HG03439 (cell line): ENCODE measurements at regions not wholly inside any gene's neighbourhood (a gene's known extent, or its start where the extent isn't known, plus 50 kb on each side); places are given as distances from the start of the nearest gene placed in this dataset.
A peak's percentile ranks its signal among the peaks of the same experiment; 100 is the strongest.
"Not testable (repeated sequence)": the region's sequence is repeated elsewhere in the genome, so short reads cannot be mapped to it uniquely, and the experiment has no call there.

ENCODE experiments used
- ATAC-seq: cut with Tn5 transposase; IDR thresholded peaks from one replicate; pipeline ENCODE4 v1.9.1; 2021; ENCODE audit warnings: mild to moderate bottlenecking, moderate library complexity; ENCODE audit not compliant: unreplicated experiment

DNA sequence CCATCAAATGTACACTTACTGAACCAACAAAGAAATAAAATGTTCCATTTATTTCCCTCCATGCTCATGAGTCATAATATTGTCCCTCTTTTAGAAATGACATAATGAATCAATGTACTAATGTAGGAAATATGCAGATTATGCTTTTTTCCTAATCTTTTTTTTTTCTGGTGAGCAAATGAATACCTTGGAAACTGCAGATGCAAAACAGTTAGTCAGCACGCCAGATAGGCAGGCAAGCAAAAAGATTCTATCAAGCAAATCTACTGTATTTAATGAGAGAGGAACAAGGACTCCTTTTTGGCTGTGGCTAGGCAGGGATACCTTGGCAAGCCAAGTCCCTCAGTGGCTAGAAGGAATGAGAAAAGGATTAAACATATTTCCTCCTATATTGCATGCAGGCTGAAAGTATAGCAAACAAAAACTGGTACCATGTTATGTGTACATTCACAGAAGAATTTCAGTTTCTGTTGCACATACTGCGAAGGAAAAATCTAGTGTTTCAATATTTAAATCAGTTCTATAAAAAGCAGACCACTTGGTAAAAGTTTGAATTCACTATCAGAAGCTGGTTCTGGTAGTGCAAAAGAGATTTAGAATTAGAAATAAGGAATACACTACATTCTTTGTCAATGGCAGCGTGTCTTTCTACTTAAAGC lies 605.4 kb downstream of the TLE1 start:
- no peak for ATAC-seq

GRCh38 chr9:81083067-81083466 lies 606.3 kb downstream of the TLE1 start:
- no peak for ATAC-seq

DNA sequence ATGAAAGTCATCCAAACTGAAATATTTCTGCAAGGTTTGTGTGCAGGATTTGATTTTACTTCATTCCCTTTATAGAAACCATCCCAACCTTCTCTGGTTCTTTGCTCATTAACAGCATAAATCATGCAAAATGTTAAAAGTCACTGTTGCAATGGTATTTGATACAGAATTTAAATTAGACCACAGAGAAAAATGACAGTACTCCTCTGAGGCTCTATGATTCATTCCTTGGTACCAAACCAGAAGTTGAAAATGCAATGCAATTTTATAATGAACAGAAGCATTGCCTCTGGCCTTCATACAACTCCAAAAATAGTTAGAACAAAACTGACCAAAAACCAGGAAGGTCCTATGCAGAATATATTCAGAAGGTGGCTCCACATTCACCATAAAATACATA lies 607.1 kb downstream of the TLE1 start:
- ATAC-seq, result no peak

GRCh38 chr9:81080900-81081299 lies 608.4 kb downstream of the TLE1 start:
- ATAC-seq, result no peak

- no peak for ATAC-seq
Observed at GRCh38 chr9:81080185-81080584, 609.2 kb downstream of the TLE1 start.

DNA sequence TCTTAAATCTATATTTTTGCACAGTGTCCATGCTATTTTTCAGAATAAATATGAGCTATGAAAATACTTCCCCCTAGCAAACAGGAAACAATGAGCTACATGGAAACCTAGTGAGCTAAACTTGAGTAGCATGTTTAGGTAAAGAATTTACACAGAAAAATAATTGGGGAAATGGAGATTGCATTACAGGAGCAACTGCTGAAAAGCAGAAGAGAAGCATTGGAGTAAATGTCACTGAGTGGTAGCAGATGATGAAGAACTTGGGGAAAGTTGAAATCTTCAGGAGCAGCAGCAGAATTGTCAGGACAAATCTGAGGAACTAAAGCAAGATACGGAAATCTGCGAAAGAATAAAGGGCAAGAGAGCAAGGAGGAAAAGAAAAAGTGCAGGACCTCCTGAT lies 610.3 kb downstream of the TLE1 start:
- ATAC-seq, result no peak

DNA sequence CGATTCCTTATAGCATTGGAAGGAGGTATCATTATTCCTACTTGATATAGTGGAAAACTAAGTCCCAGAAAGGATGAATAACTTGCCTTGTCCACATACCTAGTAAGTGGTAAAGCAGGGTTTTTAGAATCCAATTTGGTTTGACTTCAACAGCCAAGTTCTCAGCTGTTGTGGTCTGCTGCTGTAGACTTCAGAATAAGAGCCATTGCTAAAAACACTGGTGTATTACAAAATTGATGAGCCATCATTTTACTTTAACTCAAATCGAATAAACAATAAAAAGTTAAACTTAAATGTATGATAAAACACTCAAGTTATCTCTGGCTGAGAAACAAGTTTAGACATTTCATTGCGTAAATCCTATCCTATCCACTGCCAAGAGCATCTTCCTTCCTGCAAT lies 610.8 kb downstream of the TLE1 start:
- ATAC-seq, result no peak

- ATAC-seq, result peak; percentile 70
Observed at GRCh38 chr9:81077572-81077971, 611.8 kb downstream of the TLE1 start.

DNA sequence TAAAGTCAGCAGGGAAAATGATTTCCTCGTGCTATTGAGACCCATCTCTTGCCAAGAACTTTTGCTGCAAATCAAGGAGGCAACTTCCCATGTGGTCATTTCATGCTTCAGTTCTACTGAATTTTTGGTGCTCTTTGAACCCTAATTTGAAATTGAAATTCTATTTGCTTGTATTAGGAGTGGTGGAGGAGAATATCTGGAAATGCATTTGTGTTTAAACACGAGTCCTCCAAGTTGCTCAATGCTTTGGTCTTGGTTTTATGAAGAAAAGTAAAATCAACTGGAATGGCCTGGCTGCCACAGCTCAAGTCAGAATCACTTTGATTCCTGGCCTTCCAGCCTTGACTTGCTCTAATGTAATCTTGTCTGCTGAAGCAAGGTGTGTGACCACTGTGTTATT lies 613.2 kb downstream of the TLE1 start:
- ATAC-seq, result no peak

DNA sequence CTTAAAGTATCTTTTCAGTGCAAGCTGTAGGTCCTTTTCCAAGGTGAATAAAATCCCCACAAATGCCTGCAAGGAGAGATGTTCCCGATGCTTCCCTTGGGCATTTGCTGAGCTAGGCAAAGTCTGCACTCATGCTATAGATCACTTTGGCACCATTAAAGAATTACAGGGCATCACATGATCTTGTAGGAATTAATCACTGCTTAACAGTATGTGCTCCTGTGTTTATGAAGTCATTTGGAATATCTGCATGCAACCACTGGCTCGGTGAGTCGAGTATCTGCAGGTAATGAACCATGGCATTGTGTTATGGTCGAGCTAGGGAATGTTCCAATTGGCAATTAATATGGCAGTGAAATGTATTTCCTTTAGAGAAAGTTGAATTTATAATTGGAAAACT lies 615.1 kb downstream of the TLE1 start:
- ATAC-seq, result no peak

DNA sequence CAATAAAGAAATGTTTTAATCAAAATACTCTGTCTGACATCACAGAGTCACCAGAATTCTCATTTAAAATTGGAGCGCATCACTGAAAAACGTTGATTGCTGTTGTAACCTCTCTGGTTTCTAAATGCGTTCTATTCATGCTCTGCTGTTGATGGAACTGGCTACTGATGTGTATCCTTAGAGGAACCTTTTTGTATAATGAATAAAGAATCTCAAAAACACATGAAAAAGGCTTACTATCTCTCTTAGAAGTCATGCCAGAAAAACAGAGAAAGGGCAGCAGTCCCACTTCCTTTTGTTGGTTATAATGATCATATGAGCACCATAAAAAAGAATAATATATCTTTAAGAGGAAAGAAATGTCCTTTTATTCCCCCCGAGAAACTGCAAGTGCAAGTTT lies 615.5 kb downstream of the TLE1 start:
- ATAC-seq, result no peak

GRCh38 chr9:81072758-81073157 lies 616.6 kb downstream of the TLE1 start:
- ATAC-seq, result no peak

GRCh38 chr9:81071108-81071507 lies 618.2 kb downstream of the TLE1 start:
- no peak for ATAC-seq

- no peak for ATAC-seq
Observed at GRCh38 chr9:81070689-81071088, 618.7 kb downstream of the TLE1 start.

- ATAC-seq, result no peak
Observed at GRCh38 chr9:81069923-81070322, 619.4 kb downstream of the TLE1 start.

GRCh38 chr9:81069038-81069795 lies 620.1 kb downstream of the TLE1 start:
- ATAC-seq, result no peak

- not testable (repeated sequence) for ATAC-seq
Observed at GRCh38 chr9:81062995-81063394, 626.4 kb downstream of the TLE1 start.

- no peak for ATAC-seq
Observed at GRCh38 chr9:81058782-81059181, 630.6 kb downstream of the TLE1 start.

DNA sequence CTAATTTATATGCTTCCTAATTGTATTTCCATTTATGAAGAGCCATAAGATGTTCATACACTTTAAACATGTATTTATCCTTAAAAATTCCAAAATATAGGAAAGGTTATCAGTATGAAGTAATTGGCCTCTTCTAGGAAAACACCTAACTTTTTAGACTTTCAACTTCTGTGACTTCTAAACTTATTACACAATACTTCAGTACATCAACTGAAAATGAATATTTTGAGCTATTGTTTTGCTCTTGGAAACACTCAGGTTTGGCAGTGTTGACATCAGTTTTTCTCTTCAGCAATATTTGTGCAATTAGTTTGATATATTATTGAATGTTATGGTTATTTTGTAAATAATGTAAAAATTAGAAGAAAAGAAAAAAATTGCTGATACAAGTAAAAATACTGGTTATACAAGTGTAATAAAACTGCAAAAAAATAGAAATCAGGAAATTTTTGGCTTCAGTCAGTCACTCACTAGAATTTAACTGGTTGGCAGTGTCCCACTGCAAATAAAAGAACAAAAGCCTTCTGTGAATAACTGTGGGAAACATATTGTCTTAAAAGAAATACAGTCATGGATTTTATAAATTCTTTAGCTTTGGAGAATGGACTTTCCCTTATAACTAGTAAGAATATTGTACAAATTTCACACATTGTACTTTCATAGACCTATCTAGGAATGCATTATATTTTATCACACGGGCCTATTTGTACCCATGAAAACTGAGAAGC lies 635.9 kb downstream of the TLE1 start:
- ATAC-seq, result no peak

GRCh38 chr9:81052846-81053245 lies 636.5 kb downstream of the TLE1 start:
- ATAC-seq, result no peak

GRCh38 chr9:81047280-81047679 lies 642.1 kb downstream of the TLE1 start:
- ATAC-seq, result no peak

DNA sequence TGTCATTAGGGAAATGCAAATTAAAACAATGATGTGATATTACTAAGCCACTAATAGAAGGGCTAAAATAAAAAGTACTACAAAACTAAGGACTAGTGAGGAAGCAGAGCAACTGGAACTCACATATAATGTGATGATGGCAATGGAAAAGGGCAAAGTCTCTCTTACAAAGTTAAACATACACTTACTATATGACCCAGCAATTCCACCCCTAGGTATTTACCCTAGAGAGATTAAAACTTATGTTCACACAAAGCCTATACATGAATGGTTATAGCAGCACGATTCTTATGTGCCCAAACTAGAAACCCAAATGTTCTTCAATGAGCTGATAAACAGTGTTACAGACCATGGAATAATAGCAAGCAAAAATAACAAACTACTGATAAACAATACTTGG lies 643.7 kb downstream of the TLE1 start:
- ATAC-seq, result no peak
